B cell (primary cell): ENCODE measurements at regions not wholly inside any gene's neighbourhood (a gene's known extent, or its start where the extent isn't known, plus 50 kb on each side); places are given as distances from the start of the nearest gene placed in this dataset.

ENCODE experiments used
- ATAC-seq: fragments of 200-7000 bp; cut with Tn5 transposase; one replicate; pipeline ENCODE4 v1.10.0; 2021; ENCODE audit warnings: low read depth, mild to moderate bottlenecking, moderate number of reproducible peaks, moderate library complexity
- CTCF ChIA-PET: fragments of 350-600 bp; sonication (Branson Sonifier 250); formaldehyde crosslinking; loops from one replicate; lab custom pipeline; 2021; ENCODE audit warnings: antibody characterized with exemption, inconsistent platforms; lab: Charles Lee
- POLR2A ChIA-PET: fragments of 350-600 bp; sonication (Branson Sonifier 250); formaldehyde crosslinking; loops from one replicate; lab custom pipeline; 2021; ENCODE audit warnings: antibody characterized with exemption; lab: Charles Lee
- DNase-seq: peaks from one replicate; pipeline ENCODE4 v3.0.0; 2013
- H2AFZ ChIP-seq: 2 replicates; pipeline ENCODE4 v1.6.1; 2012; ENCODE audit warnings: mild to moderate bottlenecking, low read depth, low read length; ENCODE audit not compliant: insufficient read depth, poor library complexity, severe bottlenecking
- H3K27ac ChIP-seq, 2 donors: 1 replicate in 1 of 2; 2 replicates in 1 of 2; pipeline ENCODE4 v1.5.1; 2012 to 2013; ENCODE audit warnings: low read length in 2 of 2, mild to moderate bottlenecking in 2 of 2, moderate library complexity in 1 of 2
- H3K27me3 ChIP-seq, 4 experiments: fragments of 200-600 bp in 1 of 4; sonication (generic) in 1 of 4; replicated peaks in 1 of 4; 1 replicate in 2 of 4; 2 replicates in 2 of 4; pipeline versions ENCODE4 v1.6.1 to v1.7.0; 2013 to 2016; ENCODE audit warnings: low read length in 3 of 4, mild to moderate bottlenecking in 2 of 4, mixed read lengths in 1 of 4, moderate library complexity in 1 of 4; ENCODE audit not compliant: insufficient read depth in 4 of 4, control insufficient read depth in 3 of 4; ENCODE audit errors: control extremely low read depth in 1 of 4
- H3K36me3 ChIP-seq, 2 experiments: replicated peaks in 1 of 2; 1 replicate in 1 of 2; 2 replicates in 1 of 2; pipeline versions ENCODE4 v1.6.1 to v1.7.1; 2013; ENCODE audit warnings: low read length in 1 of 2; ENCODE audit not compliant: insufficient read depth in 2 of 2, control insufficient read depth in 1 of 2; ENCODE audit errors: control extremely low read depth in 1 of 2, extremely low read depth in 1 of 2
- H3K4me1 ChIP-seq, 2 donors: fragments of 200-600 bp in 1 of 2; sonication (generic) in 1 of 2; 1 replicate in 1 of 2; 2 replicates in 1 of 2; pipeline versions ENCODE4 v1.5.1 to v1.6.1; 2013 to 2017; ENCODE audit warnings: low read length in 2 of 2; ENCODE audit not compliant: control insufficient read depth in 2 of 2, insufficient read depth in 2 of 2
- H3K4me2 ChIP-seq: replicated peaks from 2 replicates; pipeline ENCODE3; 2012; ENCODE audit warnings: mild to moderate bottlenecking, low read depth, low read length; ENCODE audit not compliant: poor library complexity, severe bottlenecking
- H3K4me3 ChIP-seq, 5 experiments: fragments of 200-600 bp in 1 of 5; sonication (generic) in 1 of 5; 1 replicate in 3 of 5; 2 replicates in 2 of 5; pipeline versions ENCODE4 v1.5.1 to v1.7.0; 2011 to 2016; ENCODE audit warnings: low read length in 4 of 5, mild to moderate bottlenecking in 4 of 5, low read depth in 2 of 5, control low read depth in 1 of 5, moderate library complexity in 1 of 5; ENCODE audit not compliant: insufficient read depth in 1 of 5; ENCODE audit errors: control extremely low read depth in 1 of 5, extremely low read depth in 1 of 5
- H3K79me2 ChIP-seq: fragments of 200-600 bp; sonication (generic); one replicate; pipeline ENCODE4 v1.6.0; 2016; ENCODE audit warnings: low read length; ENCODE audit not compliant: control insufficient read depth, insufficient read depth
- H3K9ac ChIP-seq: fragments of 200-600 bp; sonication (generic); 2 replicates; pipeline ENCODE4 v1.6.1; 2017; ENCODE audit warnings: mild to moderate bottlenecking, low read length, moderate library complexity
- H3K9me3 ChIP-seq, 3 donors: one replicate each; pipeline versions ENCODE4 v1.6.1 to v1.7.1; 2013; ENCODE audit warnings: low read length in 2 of 3; ENCODE audit not compliant: control insufficient read depth in 2 of 3, insufficient read depth in 1 of 3; ENCODE audit errors: control extremely low read depth in 1 of 3
- H4K20me1 ChIP-seq: 2 replicates; pipeline ENCODE4 v1.6.0; 2012; ENCODE audit warnings: mild to moderate bottlenecking, low read length; ENCODE audit not compliant: insufficient read depth, control insufficient read depth, poor library complexity, severe bottlenecking
- H3K27ac Mint-ChIP-seq: one replicate; pipeline ENCODE4 v1.8.0; 2021; ENCODE audit warnings: mixed read lengths
- H3K27me3 Mint-ChIP-seq: one replicate; pipeline ENCODE4 v1.8.0; 2021; ENCODE audit warnings: mixed read lengths
- H3K4me1 Mint-ChIP-seq: one replicate; pipeline ENCODE4 v1.8.0; 2021; ENCODE audit warnings: mixed read lengths
- H3K4me3 Mint-ChIP-seq: one replicate; pipeline ENCODE4 v1.8.0; 2021; ENCODE audit warnings: mixed read lengths
- H3K9me3 Mint-ChIP-seq: one replicate; pipeline ENCODE4 v1.8.0; 2022; ENCODE audit warnings: mixed read lengths; ENCODE audit not compliant: insufficient read depth
- EZH2 ChIP-seq: IDR thresholded peaks from 2 replicates; pipeline ENCODE4 v1.6.1; 2012; ENCODE audit warnings: borderline replicate concordance, low read depth, mild to moderate bottlenecking, moderate library complexity, low read length; ENCODE audit not compliant: insufficient read depth, poor library complexity, severe bottlenecking
- WGBS: methylation state at CpG from one replicate; pipeline ENCODE4 v1.1.5; 2013; ENCODE audit warnings: missing lambda C conversion rate; ENCODE audit not compliant: insufficient coverage; 5-methylcytosine and 5-hydroxymethylcytosine counted together
- intact Hi-C: fragments of 100-400 bp; cut with micrococcal nuclease; formaldehyde crosslinking; loops from one replicate; pipeline ENCODE4 v1.10.0; 2022
- TF ChIP-seq, protein P1 (sequence below): fragments of 200-600 bp; IDR thresholded peaks from one replicate; pipeline ENCODE4 v1.8.0; 2022; ENCODE audit warnings: antibody characterized with exemption, mild to moderate bottlenecking

DNA sequence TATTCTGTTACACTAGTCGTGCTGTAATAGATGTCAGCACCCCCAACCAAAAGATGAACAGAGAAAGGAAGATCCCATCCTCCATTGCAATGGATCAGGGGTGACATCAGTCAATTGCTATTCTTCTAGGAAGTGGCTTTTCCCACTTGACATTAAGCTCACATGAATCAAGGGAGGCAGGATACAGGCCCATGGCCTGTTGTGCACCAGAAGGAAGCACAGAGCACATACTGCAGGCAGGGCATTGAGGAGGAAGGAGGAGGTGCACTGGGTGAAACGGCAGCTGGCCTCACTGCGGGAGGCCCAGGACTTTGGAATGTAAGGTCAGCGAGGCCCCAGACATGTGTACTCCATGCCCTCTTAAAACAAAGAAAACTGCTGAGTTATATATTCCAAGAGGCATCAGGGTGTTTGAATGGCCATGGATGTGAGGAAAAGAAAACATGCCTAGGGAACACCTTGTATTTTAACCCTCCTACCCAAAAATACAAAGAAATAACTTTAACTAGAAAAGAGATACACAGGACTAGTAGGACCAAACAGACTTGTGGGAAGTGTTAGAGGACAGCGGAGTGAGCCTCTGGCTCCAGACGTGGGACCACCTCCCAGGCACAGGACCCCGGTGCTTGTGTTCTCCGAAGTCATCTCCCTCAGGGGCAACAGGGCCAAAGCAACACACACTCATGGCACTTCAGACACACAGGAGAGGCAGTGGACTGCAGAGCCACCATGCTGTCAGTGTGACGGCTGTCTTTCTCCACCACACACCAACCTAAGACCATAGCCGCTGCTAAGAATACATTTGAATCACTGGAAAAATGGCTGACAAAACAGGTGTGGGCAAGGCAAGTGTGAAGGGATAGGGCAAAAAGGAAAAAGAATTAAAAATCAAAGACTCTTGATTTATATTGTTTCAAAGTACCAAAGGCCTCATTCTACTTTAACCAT, 51.4 kb upstream of the RIOK3 start:
- intact Hi-C loops, result no loop called here
- Mint-ChIP-seq H3K9me3 (no peaks in the 10 kb centered on the region), H3K4me1 (no peaks in the 10 kb centered on the region), H3K4me3 (no peak overlapping the region), H3K27ac (no peak overlapping the region), H3K27me3 (no peaks in the 10 kb centered on the region)
- H3K9ac ChIP-seq, result no peak overlapping the region
- no peak overlapping the region for H2AFZ ChIP-seq
- H3K27me3 ChIP-seq, result no peaks in the 10 kb centered on the region
- H3K4me2 ChIP-seq, result no peak overlapping the region
- H3K36me3 ChIP-seq, result peaks cover 5 to 10% of the 10 kb centered on the region in 2 experiments
- ChIA-PET CTCF (interaction anchor here (1.8 to 3.7 kb wide), 2 partner anchors 10 kb away, joined by 7 to 13 read pairs; no protein-coding TSS in a partner anchor), POLR2A (no interaction called here)
- H3K9me3 ChIP-seq, result peaks cover 0 to 1% (median 0%) of the 10 kb centered on the region in 3 donors
- H3K79me2 ChIP-seq, result no peaks in the 10 kb centered on the region
- WGBS, result 89% methylated on average over 5 of the region's 10 CpGs
- H3K4me1 ChIP-seq, result no peaks in the 10 kb centered on the region
- H3K27ac ChIP-seq, result no peak overlapping the region
- ATAC-seq, result no peak
- DNase-seq, result no peak
- no peak overlapping the region for H3K4me3 ChIP-seq
- no peaks in the 10 kb centered on the region for H4K20me1 ChIP-seq
- TF ChIP-seq EZH2, result no peak
- TF ChIP-seq, protein P1, sequence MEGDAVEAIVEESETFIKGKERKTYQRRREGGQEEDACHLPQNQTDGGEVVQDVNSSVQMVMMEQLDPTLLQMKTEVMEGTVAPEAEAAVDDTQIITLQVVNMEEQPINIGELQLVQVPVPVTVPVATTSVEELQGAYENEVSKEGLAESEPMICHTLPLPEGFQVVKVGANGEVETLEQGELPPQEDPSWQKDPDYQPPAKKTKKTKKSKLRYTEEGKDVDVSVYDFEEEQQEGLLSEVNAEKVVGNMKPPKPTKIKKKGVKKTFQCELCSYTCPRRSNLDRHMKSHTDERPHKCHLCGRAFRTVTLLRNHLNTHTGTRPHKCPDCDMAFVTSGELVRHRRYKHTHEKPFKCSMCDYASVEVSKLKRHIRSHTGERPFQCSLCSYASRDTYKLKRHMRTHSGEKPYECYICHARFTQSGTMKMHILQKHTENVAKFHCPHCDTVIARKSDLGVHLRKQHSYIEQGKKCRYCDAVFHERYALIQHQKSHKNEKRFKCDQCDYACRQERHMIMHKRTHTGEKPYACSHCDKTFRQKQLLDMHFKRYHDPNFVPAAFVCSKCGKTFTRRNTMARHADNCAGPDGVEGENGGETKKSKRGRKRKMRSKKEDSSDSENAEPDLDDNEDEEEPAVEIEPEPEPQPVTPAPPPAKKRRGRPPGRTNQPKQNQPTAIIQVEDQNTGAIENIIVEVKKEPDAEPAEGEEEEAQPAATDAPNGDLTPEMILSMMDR, result no peak
